OCI-LY3 (cell line): ENCODE measurements at regions not wholly inside any gene's neighbourhood (a gene's known extent, or its start where the extent isn't known, plus 50 kb on each side); places are given as distances from the start of the nearest gene placed in this dataset.
"Not testable (repeated sequence)": the region's sequence is repeated elsewhere in the genome, so short reads cannot be mapped to it uniquely, and the experiment has no call there.

ENCODE experiments used
- CTCF ChIP-seq: fragments of 200-600, 300-600 bp; sonication (generic); IDR thresholded peaks from 2 replicates; pipeline ENCODE4 v1.5.1; 2014; ENCODE audit warnings: antibody characterized with exemption, low read length, low read depth
- EZH2phosphoT487 ChIP-seq: fragments of 200-600 bp; shearing (Covaris generic); IDR thresholded peaks from 2 replicates; pipeline ENCODE4 v1.6.1; 2018; ENCODE audit warnings: antibody characterized with exemption, mixed run types, low read depth

DNA sequence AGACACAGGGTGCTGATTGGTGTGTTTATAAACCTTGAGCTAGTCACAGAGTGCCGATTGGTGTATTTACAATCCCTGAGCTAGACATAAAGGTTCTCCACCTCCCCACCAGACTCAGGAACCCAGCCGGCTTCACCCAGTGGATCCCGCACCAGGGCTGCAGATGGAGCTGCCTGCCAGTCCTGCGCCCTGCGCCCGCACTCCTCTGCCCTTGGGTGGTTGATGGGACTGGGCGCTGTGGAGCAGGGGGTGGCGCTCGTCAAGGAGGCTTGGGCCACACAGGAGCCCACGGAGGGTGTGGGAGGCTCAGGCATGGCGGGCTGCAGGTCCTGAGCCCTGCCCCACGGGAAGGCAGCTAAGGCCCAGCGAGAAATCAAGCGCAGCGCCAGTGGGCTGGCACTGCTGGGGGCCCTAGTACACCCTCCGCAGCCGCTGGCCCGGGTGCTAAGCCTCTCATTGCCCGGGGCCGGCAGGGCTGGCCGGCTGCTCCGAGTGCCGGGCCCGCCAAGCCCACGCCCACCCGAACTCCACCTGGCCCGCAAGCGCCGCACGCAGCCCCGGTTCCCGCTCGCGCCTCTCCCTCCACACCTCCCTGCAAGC is 1049.6 kb downstream of the CDH11 start:
- not testable (repeated sequence) for TF ChIP-seq CTCF, EZH2phosphoT487
